ENCODE measurements at regions not wholly inside any gene's neighbourhood (a gene's known extent, or its start where the extent isn't known, plus 50 kb on each side); places are given as distances from the start of the nearest gene placed in this dataset.

DNA sequence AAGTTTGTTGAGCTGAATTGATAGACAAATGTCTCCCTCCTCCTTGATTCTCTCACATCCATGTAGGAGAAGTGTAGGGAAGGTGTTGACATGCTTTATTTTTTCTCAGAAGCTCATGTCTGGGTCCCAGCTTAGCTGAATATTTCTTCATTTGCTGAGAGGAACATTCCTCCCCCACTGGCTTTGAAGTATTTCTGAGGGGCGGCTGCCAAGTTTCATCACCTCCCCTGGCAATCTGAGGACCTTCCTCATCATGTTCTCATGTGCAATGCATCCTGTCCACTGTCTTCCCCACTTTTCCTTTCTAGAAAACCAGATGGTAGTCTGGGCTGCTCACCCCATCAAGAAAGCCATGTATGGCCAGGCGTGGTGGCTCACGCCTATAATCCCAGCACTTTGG, 168.9 kb upstream of the RGMA start:
- Mint-ChIP-seq H3K27me3 (ENCODE audit: insufficient read depth) (no peaks in the 10 kb centered on the region; the same call in 1 of the 2 replicates), H3K36me3 (ENCODE audit: low read depth) (no peaks in the 10 kb centered on the region), H3K4me3 (no peak overlapping the region), H3K4me1 (ENCODE audit: low read depth) (no peaks in the 10 kb centered on the region), H3K9me3 (peaks cover 76% of the 10 kb centered on the region), H3K27ac (no peak overlapping the region)
- TF ChIP-seq, protein P1, sequence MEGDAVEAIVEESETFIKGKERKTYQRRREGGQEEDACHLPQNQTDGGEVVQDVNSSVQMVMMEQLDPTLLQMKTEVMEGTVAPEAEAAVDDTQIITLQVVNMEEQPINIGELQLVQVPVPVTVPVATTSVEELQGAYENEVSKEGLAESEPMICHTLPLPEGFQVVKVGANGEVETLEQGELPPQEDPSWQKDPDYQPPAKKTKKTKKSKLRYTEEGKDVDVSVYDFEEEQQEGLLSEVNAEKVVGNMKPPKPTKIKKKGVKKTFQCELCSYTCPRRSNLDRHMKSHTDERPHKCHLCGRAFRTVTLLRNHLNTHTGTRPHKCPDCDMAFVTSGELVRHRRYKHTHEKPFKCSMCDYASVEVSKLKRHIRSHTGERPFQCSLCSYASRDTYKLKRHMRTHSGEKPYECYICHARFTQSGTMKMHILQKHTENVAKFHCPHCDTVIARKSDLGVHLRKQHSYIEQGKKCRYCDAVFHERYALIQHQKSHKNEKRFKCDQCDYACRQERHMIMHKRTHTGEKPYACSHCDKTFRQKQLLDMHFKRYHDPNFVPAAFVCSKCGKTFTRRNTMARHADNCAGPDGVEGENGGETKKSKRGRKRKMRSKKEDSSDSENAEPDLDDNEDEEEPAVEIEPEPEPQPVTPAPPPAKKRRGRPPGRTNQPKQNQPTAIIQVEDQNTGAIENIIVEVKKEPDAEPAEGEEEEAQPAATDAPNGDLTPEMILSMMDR (IDR thresholded peaks at IDR 0.05): no peak
- DNase-seq: no peak

GRCh38 chr15:93253681-93254080, 164.7 kb upstream of the RGMA start:
- H3K27me3 Mint-ChIP-seq (ENCODE audit: insufficient read depth): no peaks in the 10 kb centered on the region; the same call in none of the 2 replicates
- TF ChIP-seq, protein P1 (IDR thresholded peaks at IDR 0.05): no peak
- no peak overlapping the region for H3K4me3 Mint-ChIP-seq
- no peak overlapping the region for H3K27ac Mint-ChIP-seq
- no peaks in the 10 kb centered on the region for H3K36me3 Mint-ChIP-seq (ENCODE audit: low read depth)
- no peak for DNase-seq
- peaks cover 45% of the 10 kb centered on the region for H3K9me3 Mint-ChIP-seq
- H3K4me1 Mint-ChIP-seq (ENCODE audit: low read depth): no peaks in the 10 kb centered on the region

DNA sequence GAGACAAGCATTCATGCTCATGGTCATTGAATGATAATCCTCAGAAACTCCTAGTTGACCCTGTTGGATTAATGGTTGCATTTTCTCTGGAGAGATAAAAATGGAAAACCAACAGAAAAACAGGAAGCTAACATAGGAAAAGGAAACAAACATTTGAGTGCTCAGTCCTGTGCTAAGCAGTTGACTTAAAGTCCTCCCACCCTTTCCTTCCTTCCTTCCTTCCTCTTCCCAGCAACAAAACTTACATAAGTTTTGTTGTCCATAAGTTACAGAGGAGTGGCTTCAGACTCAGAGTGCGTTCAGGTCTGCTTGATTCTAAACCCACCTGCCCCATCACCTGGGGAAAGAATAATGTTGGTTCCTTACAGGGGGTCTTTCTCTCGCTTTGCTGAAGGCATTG, 163.8 kb upstream of the RGMA start:
- Mint-ChIP-seq H3K4me1 (ENCODE audit: low read depth) (no peaks in the 10 kb centered on the region), H3K9me3 (peaks cover 41% of the 10 kb centered on the region), H3K36me3 (ENCODE audit: low read depth) (no peaks in the 10 kb centered on the region), H3K27me3 (ENCODE audit: insufficient read depth) (no peaks in the 10 kb centered on the region; the same call in none of the 2 replicates), H3K4me3 (no peak overlapping the region), H3K27ac (no peak overlapping the region)
- no peak for DNase-seq
- TF ChIP-seq, protein P1 (IDR thresholded peaks at IDR 0.05): no peak

- Mint-ChIP-seq H3K27ac (no peak overlapping the region), H3K4me1 (ENCODE audit: low read depth) (no peaks in the 10 kb centered on the region), H3K36me3 (ENCODE audit: low read depth) (no peaks in the 10 kb centered on the region), H3K27me3 (ENCODE audit: insufficient read depth) (no peaks in the 10 kb centered on the region; the same call in none of the 2 replicates), H3K4me3 (no peak overlapping the region), H3K9me3 (peaks cover 44% of the 10 kb centered on the region)
- TF ChIP-seq, protein P1 (IDR thresholded peaks at IDR 0.05): no peak
- DNase-seq: no peak
Observed at GRCh38 chr15:93250950-93251349, 161.9 kb upstream of the RGMA start.

DNA sequence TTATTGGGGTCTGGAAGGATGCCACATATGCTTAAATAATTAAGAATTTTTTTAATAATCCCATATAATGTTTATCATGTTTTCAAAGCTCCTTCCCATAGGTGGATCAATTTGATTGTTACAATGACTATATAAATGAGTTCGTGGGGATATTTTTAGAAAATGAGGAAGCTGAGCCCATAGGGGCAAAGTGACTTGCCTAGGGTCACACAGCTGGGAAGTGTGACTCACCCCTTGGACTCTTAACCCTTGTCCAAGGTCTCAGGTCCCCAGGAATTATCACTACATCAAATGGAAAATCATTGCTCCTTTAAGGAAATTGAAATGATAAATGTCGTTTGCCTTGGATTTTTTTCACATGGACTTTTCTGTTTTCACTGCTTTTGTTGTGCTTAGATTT, 161.2 kb upstream of the RGMA start:
- TF ChIP-seq, protein P1 (IDR thresholded peaks at IDR 0.05): no peak
- Mint-ChIP-seq H3K4me1 (ENCODE audit: low read depth) (no peaks in the 10 kb centered on the region), H3K9me3 (peaks cover 47% of the 10 kb centered on the region), H3K4me3 (no peak overlapping the region), H3K36me3 (ENCODE audit: low read depth) (no peaks in the 10 kb centered on the region), H3K27ac (no peak overlapping the region), H3K27me3 (ENCODE audit: insufficient read depth) (no peaks in the 10 kb centered on the region; the same call in none of the 2 replicates)
- no peak for DNase-seq

DNA sequence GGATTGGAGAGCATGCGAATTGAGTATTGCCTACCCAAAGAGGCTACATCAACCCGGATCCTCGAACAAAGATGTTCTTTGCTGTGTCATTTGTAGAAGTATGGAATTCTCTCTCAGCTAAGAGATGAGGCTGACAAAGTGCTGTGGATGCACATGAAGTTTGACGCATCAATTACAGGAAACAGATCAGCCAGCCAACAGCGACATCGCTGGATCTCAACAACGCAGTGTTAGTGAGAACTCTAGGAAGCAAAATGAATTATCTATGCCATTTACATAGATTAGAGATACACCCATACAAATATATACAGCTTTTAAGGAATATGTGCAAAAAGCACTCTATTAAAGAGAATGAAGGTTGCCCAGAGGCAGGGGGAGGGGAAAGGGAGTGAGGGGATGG, 160.6 kb upstream of the RGMA start:
- DNase-seq: no peak
- Mint-ChIP-seq H3K4me1 (ENCODE audit: low read depth) (no peaks in the 10 kb centered on the region), H3K4me3 (no peak overlapping the region), H3K27me3 (ENCODE audit: insufficient read depth) (no peaks in the 10 kb centered on the region; the same call in none of the 2 replicates), H3K36me3 (ENCODE audit: low read depth) (no peaks in the 10 kb centered on the region), H3K27ac (no peak overlapping the region), H3K9me3 (peaks cover 49% of the 10 kb centered on the region)
- TF ChIP-seq, protein P1 (IDR thresholded peaks at IDR 0.05): no peak
